ENCODE measurements at regions not wholly inside any gene's neighbourhood (a gene's known extent, or its start where the extent isn't known, plus 50 kb on each side); places are given as distances from the start of the nearest gene placed in this dataset.

DNA sequence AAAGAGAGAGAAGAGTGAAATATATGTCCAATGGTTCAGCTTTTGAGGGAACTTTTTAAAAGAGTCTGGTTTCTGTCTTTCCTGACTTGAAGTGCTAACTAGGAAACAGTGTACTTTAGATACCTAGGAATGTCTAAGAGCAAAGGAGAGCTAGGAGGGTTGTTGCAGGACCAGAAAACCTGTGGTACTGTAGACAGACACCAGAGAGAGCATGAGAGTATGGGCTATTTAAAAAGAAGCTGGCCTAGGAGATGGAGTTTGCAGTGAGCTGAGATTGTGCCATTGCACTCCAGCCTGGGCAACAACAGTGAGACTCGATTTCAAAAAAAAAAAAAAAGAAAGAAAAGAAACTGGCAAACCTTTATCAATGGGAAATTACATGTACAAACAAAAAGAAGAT, 223.9 kb downstream of the FAT4 start:
- H3K79me2 ChIP-seq (ENCODE audit: control insufficient read depth, low read length), result no peaks in the 10 kb centered on the region
- no peak overlapping the region for H3K4me3 ChIP-seq (ENCODE audit: low read length)
- no peaks in the 10 kb centered on the region for H3K27me3 ChIP-seq (ENCODE audit: control insufficient read depth, low read length)

DNA sequence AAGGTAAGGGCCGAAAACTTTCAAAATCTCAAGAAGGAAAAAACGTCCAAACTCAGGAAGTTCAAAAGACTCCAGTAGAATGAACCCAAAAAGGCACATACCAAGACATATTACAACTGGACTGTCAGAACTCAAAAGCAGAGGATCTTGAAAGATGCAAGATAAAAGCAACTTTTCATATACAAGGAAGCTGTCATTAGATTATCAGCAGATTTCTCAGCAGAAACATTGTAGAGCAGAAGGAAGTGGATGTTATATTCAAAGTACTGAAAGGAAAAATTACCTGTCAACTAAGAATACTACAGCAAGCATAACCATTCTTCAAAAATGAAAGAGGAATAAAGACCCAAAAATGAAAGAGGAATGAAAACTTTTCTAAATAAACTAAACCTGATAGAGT, 224.9 kb downstream of the FAT4 start:
- Histone ChIP-seq H3K4me3 (ENCODE audit: low read length) (no peak overlapping the region), H4K20me1 (ENCODE audit: control insufficient read depth, insufficient read depth, low read depth, low read length) (no peaks in the 10 kb centered on the region), H3K27ac (ENCODE audit: low read depth, low read length) (no peak overlapping the region), H3K4me1 (ENCODE audit: control insufficient read depth, low read length) (no peaks in the 10 kb centered on the region), H3F3A (ENCODE audit: control insufficient read depth, insufficient read depth) (no peaks in the 10 kb centered on the region), H3K9me2 (replicated peaks; ENCODE audit: control insufficient read depth, low read length) (no peaks in the 10 kb centered on the region), H3K9me3 (ENCODE audit: control insufficient read depth, insufficient read depth, low read length) (no peaks in the 10 kb centered on the region), H3K79me2 (ENCODE audit: control insufficient read depth, low read length) (no peaks in the 10 kb centered on the region), H3K4me2 (ENCODE audit: low read length) (no peak overlapping the region), H3K36me3 (ENCODE audit: control insufficient read depth, low read length) (no peaks in the 10 kb centered on the region), H3K27me3 (ENCODE audit: control insufficient read depth, low read length) (no peaks in the 10 kb centered on the region)
- TF ChIP-seq CTCF (IDR thresholded peaks at IDR 0.05; ENCODE audit: low read depth, low read length, poor library complexity, severe bottlenecking), result no peak

More for the DNA sequence above, 223.9 kb downstream of the FAT4 start:
- Histone ChIP-seq H3K9me2 (replicated peaks; ENCODE audit: control insufficient read depth, low read length) (no peaks in the 10 kb centered on the region), H3K9me3 (ENCODE audit: control insufficient read depth, insufficient read depth, low read length) (no peaks in the 10 kb centered on the region), H3K36me3 (ENCODE audit: control insufficient read depth, low read length) (no peaks in the 10 kb centered on the region), H3K4me2 (ENCODE audit: low read length) (no peak overlapping the region), H3K27ac (ENCODE audit: low read depth, low read length) (no peak overlapping the region), H3K4me1 (ENCODE audit: control insufficient read depth, low read length) (no peaks in the 10 kb centered on the region), H4K20me1 (ENCODE audit: control insufficient read depth, insufficient read depth, low read depth, low read length) (no peaks in the 10 kb centered on the region), H3F3A (ENCODE audit: control insufficient read depth, insufficient read depth) (no peaks in the 10 kb centered on the region)
- TF ChIP-seq CTCF (IDR thresholded peaks at IDR 0.05; ENCODE audit: low read depth, low read length, poor library complexity, severe bottlenecking) (no peak), EZH2phosphoT487 (IDR thresholded peaks at IDR 0.05; ENCODE audit: borderline replicate concordance, low read length) (no peak)

- no peaks in the 10 kb centered on the region for H3K27me3 ChIP-seq (ENCODE audit: control insufficient read depth, low read length)
- H3K9me2 ChIP-seq (replicated peaks; ENCODE audit: control insufficient read depth, low read length), result no peaks in the 10 kb centered on the region
- no peaks in the 10 kb centered on the region; the same call in 1 of the 2 replicates for H3K9me3 ChIP-seq (ENCODE audit: control insufficient read depth, insufficient read depth, low read length)
- H3F3A ChIP-seq (ENCODE audit: control insufficient read depth, insufficient read depth), result no peaks in the 10 kb centered on the region
- H3K4me2 ChIP-seq (ENCODE audit: low read length), result no peak overlapping the region
- no peak for TF ChIP-seq EZH2phosphoT487 (IDR thresholded peaks at IDR 0.05; ENCODE audit: borderline replicate concordance, low read length)
- TF ChIP-seq CTCF (IDR thresholded peaks at IDR 0.05; ENCODE audit: low read depth, low read length, poor library complexity, severe bottlenecking), result no peak
- H3K27ac ChIP-seq (ENCODE audit: low read depth, low read length), result no peak overlapping the region
- H3K4me3 ChIP-seq (ENCODE audit: low read length), result no peak overlapping the region
- H3K4me1 ChIP-seq (ENCODE audit: control insufficient read depth, low read length), result no peaks in the 10 kb centered on the region
- no peaks in the 10 kb centered on the region for H4K20me1 ChIP-seq (ENCODE audit: control insufficient read depth, insufficient read depth, low read depth, low read length)
- no peaks in the 10 kb centered on the region for H3K36me3 ChIP-seq (ENCODE audit: control insufficient read depth, low read length)
- no peaks in the 10 kb centered on the region for H3K79me2 ChIP-seq (ENCODE audit: control insufficient read depth, low read length)
Measured at GRCh38 chr4:125541836-125542385, 227.2 kb downstream of the FAT4 start.
